HEK293 (cell line): ENCODE measurements at regions not wholly inside any gene's neighbourhood (a gene's known extent, or its start where the extent isn't known, plus 50 kb on each side); places are given as distances from the start of the nearest gene placed in this dataset.

Source experiments
- CTCF ChIA-PET: fragments of 350-600 bp; formaldehyde crosslinking; extraction: SDS; loops from one replicate; lab custom pipeline; 2021; ENCODE audit warnings: antibody characterized with exemption; lab: Yijun Ruan, JAX
- POLR2A ChIA-PET: fragments of 300-600 bp; formaldehyde crosslinking; extraction: SDS; loops from one replicate; lab custom pipeline; 2020; ENCODE audit warnings: antibody characterized with exemption, inconsistent platforms; lab: Yijun Ruan, JAX
- H3K27ac ChIP-seq: fragments of 200-500 bp; sonication (Bioruptor generic); 2 replicates; pipeline ENCODE4 v1.5.1; 2014; ENCODE audit warnings: low read depth, low read length, control low read depth, inconsistent platforms; ENCODE audit errors: extremely low read depth
- H3K36me3 ChIP-seq, 2 experiments: fragments of 200-500 bp in 1 of 2; sonication (Bioruptor generic) in 1 of 2; 1 replicate in 1 of 2; 2 replicates in 1 of 2; pipeline ENCODE4 v1.5.1; 2014 to 2017; ENCODE audit warnings: inconsistent platforms in 2 of 2, low read length in 2 of 2; ENCODE audit not compliant: control insufficient read depth in 2 of 2, insufficient read depth in 1 of 2
- H3K4me1 ChIP-seq: fragments of 200-500 bp; sonication (Bioruptor generic); 2 replicates; pipeline ENCODE4 v1.5.1; 2014; ENCODE audit warnings: mild to moderate bottlenecking, low read length, inconsistent platforms; ENCODE audit not compliant: control insufficient read depth, insufficient read depth
- H3K4me3 ChIP-seq: 2 replicates; pipeline ENCODE4 v1.5.1; 2011; ENCODE audit warnings: low read depth, mild to moderate bottlenecking, control low read depth, low read length, moderate library complexity
- H3K9me3 ChIP-seq: fragments of 200-500 bp; sonication (Bioruptor generic); 2 replicates; pipeline ENCODE4 v1.5.1; 2014; ENCODE audit warnings: low read depth, low read length, inconsistent platforms; ENCODE audit not compliant: control insufficient read depth, insufficient read depth
- BCL11B ChIP-seq: fragments of 450-650 bp; formaldehyde crosslinking; IDR thresholded peaks from 2 replicates; pipeline ENCODE4 v1.5.1; 2016; ENCODE audit warnings: low read depth, missing biosample characterization, missing genetic modification characterization
- GLIS1 ChIP-seq: fragments of 450-650 bp; formaldehyde crosslinking; IDR thresholded peaks from 2 replicates; pipeline ENCODE4 v1.5.1; 2016; ENCODE audit warnings: missing biosample characterization, missing genetic modification characterization
- HOXD13 ChIP-seq: sonication (generic); formaldehyde crosslinking; IDR thresholded peaks from 2 replicates; pipeline ENCODE4 v1.8.0; 2022; ENCODE audit warnings: missing genetic modification reagents, borderline replicate concordance
- REPIN1 ChIP-seq: fragments of 450-650 bp; formaldehyde crosslinking; IDR thresholded peaks from 2 replicates; pipeline ENCODE4 v1.5.1; 2017; ENCODE audit warnings: missing biosample characterization, missing genetic modification characterization, low read depth
- ZBTB21 ChIP-seq: fragments of 450-650 bp; formaldehyde crosslinking; IDR thresholded peaks from 2 replicates; pipeline ENCODE4 v1.5.1; 2017; ENCODE audit warnings: missing biosample characterization, missing genetic modification characterization
- ZNF548 ChIP-seq: fragments of 450-650 bp; formaldehyde crosslinking; IDR thresholded peaks from 2 replicates; pipeline ENCODE4 v1.5.1; 2016; ENCODE audit warnings: missing biosample characterization, missing genetic modification characterization
- ZNF571 ChIP-seq: fragments of 450-650 bp; formaldehyde crosslinking; IDR thresholded peaks from 2 replicates; pipeline ENCODE4 v1.5.0; 2017; ENCODE audit warnings: missing biosample characterization, missing genetic modification characterization
- ZNF670 ChIP-seq: fragments of 450-650 bp; formaldehyde crosslinking; IDR thresholded peaks from 2 replicates; pipeline ENCODE4 v1.5.1; 2016; ENCODE audit warnings: missing biosample characterization, missing genetic modification characterization, low read depth
- ZNF768 ChIP-seq: fragments of 450-650 bp; formaldehyde crosslinking; IDR thresholded peaks from 2 replicates; pipeline ENCODE4 v1.5.1; 2018; ENCODE audit warnings: missing biosample characterization, mild to moderate bottlenecking, missing genetic modification characterization
- ZNF785 ChIP-seq: fragments of 450-650 bp; formaldehyde crosslinking; IDR thresholded peaks from 2 replicates; pipeline ENCODE4 v1.5.1; 2016; ENCODE audit warnings: missing biosample characterization, missing genetic modification characterization
- TF ChIP-seq, protein P1 (sequence below): fragments of 450-650 bp; formaldehyde crosslinking; IDR thresholded peaks from 2 replicates; pipeline ENCODE4 v1.5.1; 2016; ENCODE audit warnings: missing biosample characterization, missing genetic modification characterization
- TF ChIP-seq, protein P2 (sequence below): fragments of 450-650 bp; formaldehyde crosslinking; IDR thresholded peaks from 2 replicates; pipeline ENCODE4 v1.5.1; 2016; ENCODE audit warnings: missing biosample characterization, missing genetic modification characterization
- TF ChIP-seq, protein P3 (sequence below): fragments of 450-650 bp; formaldehyde crosslinking; IDR thresholded peaks from 2 replicates; pipeline ENCODE4 v1.5.1; 2017; ENCODE audit warnings: missing biosample characterization, mild to moderate bottlenecking, missing genetic modification characterization, moderate library complexity
- TF ChIP-seq, protein P4 (sequence below): fragments of 450-650 bp; formaldehyde crosslinking; IDR thresholded peaks from 2 replicates; pipeline ENCODE4 v1.5.1; 2016; ENCODE audit warnings: missing biosample characterization, missing genetic modification characterization
- TF ChIP-seq, protein P5 (sequence below): fragments of 450-650 bp; formaldehyde crosslinking; IDR thresholded peaks from 2 replicates; pipeline ENCODE4 v1.5.1; 2017; ENCODE audit warnings: missing biosample characterization, missing genetic modification characterization

DNA sequence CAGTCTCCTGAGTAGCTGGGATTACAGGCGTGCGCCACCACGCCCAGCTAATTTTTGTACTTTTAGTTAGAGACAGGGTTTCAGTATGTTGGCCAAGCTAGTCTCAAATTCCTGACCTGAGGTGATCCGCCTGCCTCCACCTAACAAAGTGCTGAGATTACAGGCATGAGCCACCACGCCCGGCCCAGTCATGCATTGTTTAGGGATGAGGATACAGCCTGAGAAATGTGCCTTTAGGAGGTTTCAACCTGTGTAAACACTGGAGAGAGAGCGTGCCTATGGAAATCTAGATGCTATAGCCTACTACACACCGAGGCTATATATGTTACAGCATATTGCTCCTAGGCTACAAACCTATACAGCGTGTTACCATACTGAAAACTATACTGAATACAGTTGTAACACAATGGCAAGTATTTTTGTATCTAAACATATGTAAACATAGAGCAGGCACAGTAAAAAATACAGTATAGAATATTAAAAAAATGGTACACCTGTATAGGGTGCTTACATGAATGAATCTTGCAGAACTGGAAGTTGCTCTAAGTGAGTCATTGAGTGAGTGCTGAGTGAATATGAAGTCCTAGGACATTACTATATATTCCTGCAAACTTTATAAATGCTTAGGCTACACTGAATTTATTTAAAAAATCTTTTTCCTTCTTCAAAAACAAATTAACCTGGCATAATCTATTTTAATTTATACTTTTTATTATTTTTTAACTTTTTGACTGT lies 588.2 kb upstream of the ADGRL3 start:
- Histone ChIP-seq H3K36me3 (no peaks in the 10 kb centered on the region), H3K4me3 (no peak overlapping the region), H3K27ac (no peak overlapping the region), H3K4me1 (no peaks in the 10 kb centered on the region), H3K9me3 (no peaks in the 10 kb centered on the region)
- ChIA-PET POLR2A (no interaction called here), CTCF (no interaction called here)
- TF ChIP-seq REPIN1 (tag by site-specific recombination), result no peak
- TF ChIP-seq, protein P1, sequence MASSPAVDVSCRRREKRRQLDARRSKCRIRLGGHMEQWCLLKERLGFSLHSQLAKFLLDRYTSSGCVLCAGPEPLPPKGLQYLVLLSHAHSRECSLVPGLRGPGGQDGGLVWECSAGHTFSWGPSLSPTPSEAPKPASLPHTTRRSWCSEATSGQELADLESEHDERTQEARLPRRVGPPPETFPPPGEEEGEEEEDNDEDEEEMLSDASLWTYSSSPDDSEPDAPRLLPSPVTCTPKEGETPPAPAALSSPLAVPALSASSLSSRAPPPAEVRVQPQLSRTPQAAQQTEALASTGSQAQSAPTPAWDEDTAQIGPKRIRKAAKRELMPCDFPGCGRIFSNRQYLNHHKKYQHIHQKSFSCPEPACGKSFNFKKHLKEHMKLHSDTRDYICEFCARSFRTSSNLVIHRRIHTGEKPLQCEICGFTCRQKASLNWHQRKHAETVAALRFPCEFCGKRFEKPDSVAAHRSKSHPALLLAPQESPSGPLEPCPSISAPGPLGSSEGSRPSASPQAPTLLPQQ, result no peak
- TF ChIP-seq ZBTB21 (tag by site-specific recombination), result no peak
- TF ChIP-seq, protein P2, sequence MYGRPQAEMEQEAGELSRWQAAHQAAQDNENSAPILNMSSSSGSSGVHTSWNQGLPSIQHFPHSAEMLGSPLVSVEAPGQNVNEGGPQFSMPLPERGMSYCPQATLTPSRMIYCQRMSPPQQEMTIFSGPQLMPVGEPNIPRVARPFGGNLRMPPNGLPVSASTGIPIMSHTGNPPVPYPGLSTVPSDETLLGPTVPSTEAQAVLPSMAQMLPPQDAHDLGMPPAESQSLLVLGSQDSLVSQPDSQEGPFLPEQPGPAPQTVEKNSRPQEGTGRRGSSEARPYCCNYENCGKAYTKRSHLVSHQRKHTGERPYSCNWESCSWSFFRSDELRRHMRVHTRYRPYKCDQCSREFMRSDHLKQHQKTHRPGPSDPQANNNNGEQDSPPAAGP (tag by site-specific recombination), result no peak
- TF ChIP-seq HOXD13 (CRISPR knock-in tag), result no peak
- TF ChIP-seq ZNF785 (tag by site-specific recombination), result no peak

DNA sequence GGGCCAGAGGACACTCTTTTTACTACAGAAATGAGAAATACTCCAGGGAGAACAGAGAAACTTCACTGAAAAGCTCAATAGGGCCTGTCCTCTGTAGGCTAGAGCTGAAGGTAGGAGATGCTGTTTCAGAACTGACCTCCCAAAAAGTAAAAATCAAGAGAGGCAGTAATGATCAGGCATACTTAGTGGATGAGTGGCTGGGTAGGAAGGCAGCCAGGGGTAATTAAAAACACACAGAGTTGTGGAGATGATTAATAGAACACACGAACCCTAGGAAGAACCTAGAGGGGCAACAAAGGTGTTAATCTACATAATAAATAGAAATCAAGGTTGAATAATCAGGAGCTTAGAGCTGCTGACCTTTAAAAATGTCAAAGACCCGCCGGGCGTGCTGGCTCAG lies 582.4 kb upstream of the ADGRL3 start:
- Histone ChIP-seq H3K36me3 (no peaks in the 10 kb centered on the region), H3K9me3 (no peaks in the 10 kb centered on the region), H3K4me1 (no peaks in the 10 kb centered on the region), H3K4me3 (no peak overlapping the region), H3K27ac (no peak overlapping the region)
- CTCF ChIA-PET, result no interaction called here
- no peak for TF ChIP-seq ZNF670 (tag by site-specific recombination)
- TF ChIP-seq ZBTB21 (tag by site-specific recombination), result no peak
- no peak for TF ChIP-seq GLIS1 (tag by site-specific recombination)
- TF ChIP-seq, protein P3, sequence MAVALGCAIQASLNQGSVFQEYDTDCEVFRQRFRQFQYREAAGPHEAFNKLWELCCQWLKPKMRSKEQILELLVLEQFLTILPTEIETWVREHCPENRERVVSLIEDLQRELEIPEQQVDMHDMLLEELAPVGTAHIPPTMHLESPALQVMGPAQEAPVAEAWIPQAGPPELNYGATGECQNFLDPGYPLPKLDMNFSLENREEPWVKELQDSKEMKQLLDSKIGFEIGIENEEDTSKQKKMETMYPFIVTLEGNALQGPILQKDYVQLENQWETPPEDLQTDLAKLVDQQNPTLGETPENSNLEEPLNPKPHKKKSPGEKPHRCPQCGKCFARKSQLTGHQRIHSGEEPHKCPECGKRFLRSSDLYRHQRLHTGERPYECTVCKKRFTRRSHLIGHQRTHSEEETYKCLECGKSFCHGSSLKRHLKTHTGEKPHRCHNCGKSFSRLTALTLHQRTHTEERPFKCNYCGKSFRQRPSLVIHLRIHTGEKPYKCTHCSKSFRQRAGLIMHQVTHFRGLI (tag by site-specific recombination), result no peak
- TF ChIP-seq, protein P4, sequence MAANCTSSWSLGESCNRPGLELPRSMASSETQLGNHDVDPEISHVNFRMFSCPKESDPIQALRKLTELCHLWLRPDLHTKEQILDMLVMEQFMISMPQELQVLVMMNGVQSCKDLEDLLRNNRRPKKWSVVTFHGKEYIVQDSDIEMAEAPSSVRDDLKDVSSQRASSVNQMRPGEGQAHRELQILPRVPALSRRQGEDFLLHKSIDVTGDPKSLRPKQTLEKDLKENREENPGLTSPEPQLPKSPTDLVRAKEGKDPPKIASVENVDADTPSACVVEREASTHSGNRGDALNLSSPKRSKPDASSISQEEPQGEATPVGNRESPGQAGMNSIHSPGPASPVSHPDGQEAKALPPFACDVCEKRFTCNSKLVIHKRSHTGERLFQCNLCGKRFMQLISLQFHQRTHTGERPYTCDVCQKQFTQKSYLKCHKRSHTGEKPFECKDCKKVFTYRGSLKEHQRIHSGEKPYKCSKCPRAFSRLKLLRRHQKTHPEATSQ (tag by site-specific recombination), result no peak
- TF ChIP-seq, protein P5, sequence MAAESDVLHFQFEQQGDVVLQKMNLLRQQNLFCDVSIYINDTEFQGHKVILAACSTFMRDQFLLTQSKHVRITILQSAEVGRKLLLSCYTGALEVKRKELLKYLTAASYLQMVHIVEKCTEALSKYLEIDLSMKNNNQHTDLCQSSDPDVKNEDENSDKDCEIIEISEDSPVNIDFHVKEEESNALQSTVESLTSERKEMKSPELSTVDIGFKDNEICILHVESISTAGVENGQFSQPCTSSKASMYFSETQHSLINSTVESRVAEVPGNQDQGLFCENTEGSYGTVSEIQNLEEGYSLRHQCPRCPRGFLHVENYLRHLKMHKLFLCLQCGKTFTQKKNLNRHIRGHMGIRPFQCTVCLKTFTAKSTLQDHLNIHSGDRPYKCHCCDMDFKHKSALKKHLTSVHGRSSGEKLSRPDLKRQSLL (tag by site-specific recombination), result no peak
- no peak for TF ChIP-seq ZNF768 (tag by site-specific recombination)
- no peak for TF ChIP-seq ZNF571 (tag by site-specific recombination)
- TF ChIP-seq ZNF548, result no peak
- no peak for TF ChIP-seq BCL11B
- POLR2A ChIA-PET, result no interaction called here
